ENCODE measurements at regions not wholly inside any gene's neighbourhood (a gene's known extent, or its start where the extent isn't known, plus 50 kb on each side); places are given as distances from the start of the nearest gene placed in this dataset.

GRCh38 chr14:24700511-24700910, 66.5 kb upstream of the GZMB start:
- TF ChIP-seq CTCF (IDR thresholded peaks at IDR 0.05), result no peak
- no peak for TF ChIP-seq POLR2A (IDR thresholded peaks at IDR 0.05)
- TF ChIP-seq POLR2AphosphoS5 (IDR thresholded peaks at IDR 0.05; ENCODE audit: insufficient read depth in 1 of 2, low read depth in 1 of 2), result no peak
